BLaER1 treated with 17β-estradiol and CSF1 and Interleukin-3, amounts not matched to agents 10 nM and 100 nM (cell line): ENCODE measurements at regions not wholly inside any gene's neighbourhood (a gene's known extent, or its start where the extent isn't known, plus 50 kb on each side); places are given as distances from the start of the nearest gene placed in this dataset.

Source experiments
- H3K27ac ChIP-seq, 11 experiments: shearing (Covaris generic); formaldehyde crosslinking; 2 replicates each; pipeline ENCODE4 v1.8.1; 2022
- H3K27me3 ChIP-seq, 11 experiments: shearing (Covaris generic); formaldehyde crosslinking; 2 replicates each; pipeline ENCODE4 v1.8.1; 2022
- H3K36me3 ChIP-seq, 11 experiments: shearing (Covaris generic); formaldehyde crosslinking; 2 replicates each; pipeline ENCODE4 v1.8.1; 2022
- H3K4me1 ChIP-seq, 10 experiments: shearing (Covaris generic); formaldehyde crosslinking; 2 replicates each; pipeline ENCODE4 v1.8.1; 2022
- H3K4me2 ChIP-seq, 11 experiments: shearing (Covaris generic); formaldehyde crosslinking; 2 replicates each; pipeline ENCODE4 v1.8.1; 2022
- H3K4me3 ChIP-seq, 10 experiments: shearing (Covaris generic); formaldehyde crosslinking; 2 replicates each; pipeline ENCODE4 v1.8.1; 2022
- H3K9ac ChIP-seq, 11 experiments: shearing (Covaris generic); formaldehyde crosslinking; 2 replicates each; pipeline ENCODE4 v1.8.1; 2022
- H3K9me3 ChIP-seq, 11 experiments: shearing (Covaris generic); formaldehyde crosslinking; replicated peaks in 1 of 11; 2 replicates each; pipeline ENCODE4 v1.8.1; 2022
- H4K20me1 ChIP-seq, 11 experiments: shearing (Covaris generic); formaldehyde crosslinking; 2 replicates each; pipeline ENCODE4 v1.8.1; 2022
- Cebpa-rat ChIP-seq, 11 experiments: shearing (Covaris generic); IDR thresholded peaks; 2 replicates each; pipeline ENCODE4 v1.8.1; 2022

GRCh38 chr18:65403534-65403933, 347.3 kb upstream of the CDH7 start:
- no peak for TF ChIP-seq Cebpa-rat (IDR thresholded peaks at IDR 0.05)
- no peaks in the 10 kb centered on the region for H3K4me1 ChIP-seq

GRCh38 chr18:65399091-65399490, 351.7 kb upstream of the CDH7 start:
- H3K9me3 ChIP-seq = no peaks in the 10 kb centered on the region
- H3K27me3 ChIP-seq = no peaks in the 10 kb centered on the region

More at GRCh38 chr18:65403534-65403933, 347.3 kb upstream of the CDH7 start:
- H3K36me3 ChIP-seq = no peaks in the 10 kb centered on the region
- no peak overlapping the region for H3K4me3 ChIP-seq
- H3K27me3 ChIP-seq = no peaks in the 10 kb centered on the region
- no peak overlapping the region for H3K9ac ChIP-seq
- H4K20me1 ChIP-seq = no peaks in the 10 kb centered on the region
- no peaks in the 10 kb centered on the region for H3K9me3 ChIP-seq
- no peak overlapping the region for H3K4me2 ChIP-seq
- H3K27ac ChIP-seq = no peak overlapping the region

GRCh38 chr18:65398347-65399075, 352.3 kb upstream of the CDH7 start:
- no peaks in the 10 kb centered on the region for H3K9me3 ChIP-seq
- H3K27ac ChIP-seq = no peak overlapping the region
- no peak overlapping the region for H3K9ac ChIP-seq
- H4K20me1 ChIP-seq = no peaks in the 10 kb centered on the region
- H3K36me3 ChIP-seq = no peaks in the 10 kb centered on the region
- H3K27me3 ChIP-seq = no peaks in the 10 kb centered on the region
- no peaks in the 10 kb centered on the region for H3K4me1 ChIP-seq
- TF ChIP-seq Cebpa-rat (IDR thresholded peaks at IDR 0.05) = no peak
- no peak overlapping the region for H3K4me3 ChIP-seq
- H3K4me2 ChIP-seq = no peak overlapping the region

More at GRCh38 chr18:65399091-65399490, 351.7 kb upstream of the CDH7 start:
- Histone ChIP-seq H3K4me1 (no peaks in the 10 kb centered on the region), H3K36me3 (no peaks in the 10 kb centered on the region), H4K20me1 (no peaks in the 10 kb centered on the region), H3K9ac (no peak overlapping the region), H3K4me2 (no peak overlapping the region), H3K4me3 (no peak overlapping the region), H3K27ac (no peak overlapping the region)
- no peak for TF ChIP-seq Cebpa-rat (IDR thresholded peaks at IDR 0.05)

GRCh38 chr18:65380986-65381385, 369.8 kb upstream of the CDH7 start:
- no peaks in the 10 kb centered on the region for H4K20me1 ChIP-seq
- no peaks in the 10 kb centered on the region for H3K36me3 ChIP-seq
- H3K27me3 ChIP-seq = no peaks in the 10 kb centered on the region
- H3K4me2 ChIP-seq = no peak overlapping the region
- H3K9me3 ChIP-seq = no peaks in the 10 kb centered on the region
- no peak overlapping the region for H3K27ac ChIP-seq
- no peak overlapping the region for H3K4me3 ChIP-seq
- no peaks in the 10 kb centered on the region for H3K4me1 ChIP-seq
- no peak overlapping the region for H3K9ac ChIP-seq
- TF ChIP-seq Cebpa-rat (IDR thresholded peaks at IDR 0.05) = no peak

- no peak for TF ChIP-seq Cebpa-rat (IDR thresholded peaks at IDR 0.05)
- Histone ChIP-seq H3K27ac (no peak overlapping the region), H3K4me3 (no peak overlapping the region), H3K9ac (no peak overlapping the region), H3K4me2 (no peak overlapping the region), H4K20me1 (no peaks in the 10 kb centered on the region), H3K4me1 (no peaks in the 10 kb centered on the region), H3K36me3 (no peaks in the 10 kb centered on the region), H3K9me3 (no peaks in the 10 kb centered on the region), H3K27me3 (no peaks in the 10 kb centered on the region)
Measured at GRCh38 chr18:65380571-65380970, 370.2 kb upstream of the CDH7 start.

- H3K4me2 ChIP-seq = no peak overlapping the region
- H3K27me3 ChIP-seq = no peaks in the 10 kb centered on the region
Measured at GRCh38 chr18:65372904-65373303, 377.9 kb upstream of the CDH7 start.

GRCh38 chr18:65365245-65365980, 385.4 kb upstream of the CDH7 start:
- Histone ChIP-seq H3K27me3 (no peaks in the 10 kb centered on the region), H3K9me3 (no peaks in the 10 kb centered on the region), H3K4me3 (no peak overlapping the region), H3K4me1 (peaks cover 0 to 26% (median 23%) of the 10 kb centered on the region in 10 experiments; a peak in 16 of 20 replicates), H3K36me3 (no peaks in the 10 kb centered on the region), H4K20me1 (no peaks in the 10 kb centered on the region), H3K4me2 (peak overlapping the region in 9 of 11 experiments; percentile 7 to 53 (median 29); a peak in 15 of 22 replicates), H3K27ac (no peak overlapping the region), H3K9ac (no peak overlapping the region)
- no peak for TF ChIP-seq Cebpa-rat (IDR thresholded peaks at IDR 0.05)

More at GRCh38 chr18:65372904-65373303, 377.9 kb upstream of the CDH7 start:
- H3K27ac ChIP-seq = no peak overlapping the region
- H3K4me1 ChIP-seq = peaks cover 0 to 15% (median 10%) of the 10 kb centered on the region in 10 experiments; a peak in 12 of 20 replicates
- H3K36me3 ChIP-seq = no peaks in the 10 kb centered on the region
- TF ChIP-seq Cebpa-rat (IDR thresholded peaks at IDR 0.05) = no peak
- H3K4me3 ChIP-seq = no peak overlapping the region
- no peak overlapping the region for H3K9ac ChIP-seq
- H3K9me3 ChIP-seq = no peaks in the 10 kb centered on the region
- H4K20me1 ChIP-seq = no peaks in the 10 kb centered on the region

- no peak overlapping the region for H3K27ac ChIP-seq
- TF ChIP-seq Cebpa-rat (IDR thresholded peaks at IDR 0.05) = no peak
- no peaks in the 10 kb centered on the region for H3K27me3 ChIP-seq
- no peaks in the 10 kb centered on the region for H3K9me3 ChIP-seq
- H4K20me1 ChIP-seq = no peaks in the 10 kb centered on the region
- no peak overlapping the region for H3K9ac ChIP-seq
- H3K4me1 ChIP-seq = peaks cover 0 to 22% (median 19%) of the 10 kb centered on the region in 10 experiments; a peak in 13 of 20 replicates
- no peaks in the 10 kb centered on the region for H3K36me3 ChIP-seq
- no peak overlapping the region for H3K4me3 ChIP-seq
- H3K4me2 ChIP-seq = peak overlapping the region in 5 of 11 experiments; percentile 3 to 18 (median 7); a peak in 6 of 22 replicates
Measured at GRCh38 chr18:65363911-65364632, 386.7 kb upstream of the CDH7 start.

GRCh38 chr18:65363011-65363410, 387.8 kb upstream of the CDH7 start:
- Histone ChIP-seq H4K20me1 (no peaks in the 10 kb centered on the region), H3K4me3 (no peak overlapping the region), H3K4me1 (peaks cover 0 to 22% (median 19%) of the 10 kb centered on the region in 10 experiments; a peak in 13 of 20 replicates), H3K27ac (no peak overlapping the region), H3K27me3 (no peaks in the 10 kb centered on the region), H3K9ac (no peak overlapping the region), H3K4me2 (no peak overlapping the region), H3K9me3 (no peaks in the 10 kb centered on the region), H3K36me3 (no peaks in the 10 kb centered on the region)
- no peak for TF ChIP-seq Cebpa-rat (IDR thresholded peaks at IDR 0.05)
